ENCODE measurements at regions not wholly inside any gene's neighbourhood (a gene's known extent, or its start where the extent isn't known, plus 50 kb on each side); places are given as distances from the start of the nearest gene placed in this dataset.

GRCh38 chr12:89799316-89799715 lies 90.7 kb upstream of the ATP2B1 start:
- no peaks in the 10 kb centered on the region for H3K9me3 ChIP-seq
- DNase-seq: no peak
- H3K27me3 ChIP-seq (ENCODE audit: low read depth): no peaks in the 10 kb centered on the region
- TF ChIP-seq, protein P1, sequence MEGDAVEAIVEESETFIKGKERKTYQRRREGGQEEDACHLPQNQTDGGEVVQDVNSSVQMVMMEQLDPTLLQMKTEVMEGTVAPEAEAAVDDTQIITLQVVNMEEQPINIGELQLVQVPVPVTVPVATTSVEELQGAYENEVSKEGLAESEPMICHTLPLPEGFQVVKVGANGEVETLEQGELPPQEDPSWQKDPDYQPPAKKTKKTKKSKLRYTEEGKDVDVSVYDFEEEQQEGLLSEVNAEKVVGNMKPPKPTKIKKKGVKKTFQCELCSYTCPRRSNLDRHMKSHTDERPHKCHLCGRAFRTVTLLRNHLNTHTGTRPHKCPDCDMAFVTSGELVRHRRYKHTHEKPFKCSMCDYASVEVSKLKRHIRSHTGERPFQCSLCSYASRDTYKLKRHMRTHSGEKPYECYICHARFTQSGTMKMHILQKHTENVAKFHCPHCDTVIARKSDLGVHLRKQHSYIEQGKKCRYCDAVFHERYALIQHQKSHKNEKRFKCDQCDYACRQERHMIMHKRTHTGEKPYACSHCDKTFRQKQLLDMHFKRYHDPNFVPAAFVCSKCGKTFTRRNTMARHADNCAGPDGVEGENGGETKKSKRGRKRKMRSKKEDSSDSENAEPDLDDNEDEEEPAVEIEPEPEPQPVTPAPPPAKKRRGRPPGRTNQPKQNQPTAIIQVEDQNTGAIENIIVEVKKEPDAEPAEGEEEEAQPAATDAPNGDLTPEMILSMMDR (IDR thresholded peaks at IDR 0.05): no peak
- no peak overlapping the region for H3K27ac ChIP-seq
- H3K4me1 ChIP-seq: no peaks in the 10 kb centered on the region
- no peaks in the 10 kb centered on the region for H3K36me3 ChIP-seq
- H3K4me3 ChIP-seq: no peak overlapping the region
- intact Hi-C loops (cut with DNase I): no loop called here
- no peak for ATAC-seq

- TF ChIP-seq, protein P1 (IDR thresholded peaks at IDR 0.05): no peak
- H3K27me3 ChIP-seq (ENCODE audit: low read depth): no peaks in the 10 kb centered on the region
- no peak for ATAC-seq
- H3K9me3 ChIP-seq: no peaks in the 10 kb centered on the region
- DNase-seq: no peak
- no peak overlapping the region for H3K27ac ChIP-seq
- H3K4me3 ChIP-seq: no peak overlapping the region
- intact Hi-C loops (cut with DNase I): no loop called here
- no peaks in the 10 kb centered on the region for H3K36me3 ChIP-seq
- no peaks in the 10 kb centered on the region for H3K4me1 ChIP-seq
Observed at GRCh38 chr12:89797436-89797835, 88.8 kb upstream of the ATP2B1 start.

GRCh38 chr12:89796798-89797382 lies 88.3 kb upstream of the ATP2B1 start:
- no peak overlapping the region for H3K27ac ChIP-seq
- ATAC-seq (no peak), DNase-seq (no peak)
- H3K4me1 ChIP-seq: no peaks in the 10 kb centered on the region
- H3K4me3 ChIP-seq: no peak overlapping the region
- H3K27me3 ChIP-seq (ENCODE audit: low read depth): no peaks in the 10 kb centered on the region
- H3K36me3 ChIP-seq: no peaks in the 10 kb centered on the region
- TF ChIP-seq, protein P1 (IDR thresholded peaks at IDR 0.05): no peak
- intact Hi-C loops (cut with DNase I): no loop called here
- no peaks in the 10 kb centered on the region for H3K9me3 ChIP-seq

DNA sequence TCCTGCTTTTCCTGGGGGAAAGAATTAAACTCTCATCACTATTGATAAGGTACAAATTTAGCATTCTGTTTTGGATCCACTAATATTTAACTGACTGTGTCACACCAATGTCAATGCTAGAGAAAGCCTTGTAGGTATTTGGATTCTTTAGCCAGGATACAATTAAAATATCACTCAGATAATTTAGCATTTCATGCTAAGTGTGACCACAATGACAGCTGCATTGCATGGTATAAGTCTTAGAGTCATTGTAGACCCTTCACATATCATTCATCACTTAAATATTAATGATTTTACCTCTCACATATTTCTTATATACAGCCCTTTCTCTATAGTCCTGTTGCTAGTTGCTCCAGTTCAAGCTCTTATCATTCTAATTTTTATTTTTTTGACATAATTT lies 85.3 kb upstream of the ATP2B1 start:
- Histone ChIP-seq H3K27ac (no peak overlapping the region), H3K4me3 (no peak overlapping the region), H3K4me1 (no peaks in the 10 kb centered on the region), H3K36me3 (no peaks in the 10 kb centered on the region), H3K9me3 (no peaks in the 10 kb centered on the region), H3K27me3 (ENCODE audit: low read depth) (no peaks in the 10 kb centered on the region)
- ATAC-seq: no peak
- TF ChIP-seq, protein P1 (IDR thresholded peaks at IDR 0.05): no peak
- DNase-seq: no peak
- intact Hi-C loops (cut with DNase I): no loop called here

GRCh38 chr12:89791286-89791685 lies 82.6 kb upstream of the ATP2B1 start:
- DNase-seq: no peak
- no peaks in the 10 kb centered on the region for H3K27me3 ChIP-seq (ENCODE audit: low read depth)
- no peaks in the 10 kb centered on the region for H3K4me1 ChIP-seq
- H3K27ac ChIP-seq: no peak overlapping the region
- intact Hi-C loops (cut with DNase I): no loop called here
- H3K4me3 ChIP-seq: no peak overlapping the region
- peaks cover 4% of the 10 kb centered on the region for H3K9me3 ChIP-seq
- ATAC-seq: no peak
- TF ChIP-seq, protein P1 (IDR thresholded peaks at IDR 0.05): no peak
- no peaks in the 10 kb centered on the region for H3K36me3 ChIP-seq
